Fibroblast of the aortic adventitia (primary cell): ENCODE measurements at regions not wholly inside any gene's neighbourhood (a gene's known extent, or its start where the extent isn't known, plus 50 kb on each side); places are given as distances from the start of the nearest gene placed in this dataset.

Experiments
- DNase-seq: peaks from one replicate; pipeline ENCODE4 v3.0.0-alpha.2; 2010; ENCODE audit warnings: low read depth
- H3K4me3 ChIP-seq: 2 replicates; pipeline ENCODE4 v1.5.1; 2011; ENCODE audit warnings: low read depth, mild to moderate bottlenecking, control low read depth, low read length, moderate library complexity
- TF ChIP-seq, protein P1 (sequence below): IDR thresholded peaks from 2 replicates; pipeline ENCODE4 v1.5.1; 2011; ENCODE audit warnings: mild to moderate bottlenecking, low read length, control low read depth, inconsistent platforms; ENCODE audit not compliant: insufficient read depth

DNA sequence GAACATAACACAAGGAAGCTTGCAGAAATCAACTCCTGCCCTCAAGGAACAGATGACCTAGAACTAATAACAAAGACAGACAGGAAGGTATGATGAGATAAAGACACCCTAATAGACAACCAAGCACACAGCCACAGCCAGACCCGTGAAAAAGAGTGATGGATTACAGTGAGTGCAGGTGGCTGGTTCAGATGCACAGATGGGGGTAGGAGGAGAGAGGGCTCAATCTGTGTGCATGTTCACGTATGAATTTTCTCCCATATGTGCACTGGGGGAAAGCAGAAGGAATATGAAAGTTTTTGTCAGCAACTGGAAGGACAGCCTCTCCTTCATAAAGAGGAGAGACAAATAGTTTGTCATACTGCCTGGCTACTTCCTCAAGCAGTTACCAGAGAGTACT, 367.1 kb downstream of the PBX1 start:
- TF ChIP-seq, protein P1, sequence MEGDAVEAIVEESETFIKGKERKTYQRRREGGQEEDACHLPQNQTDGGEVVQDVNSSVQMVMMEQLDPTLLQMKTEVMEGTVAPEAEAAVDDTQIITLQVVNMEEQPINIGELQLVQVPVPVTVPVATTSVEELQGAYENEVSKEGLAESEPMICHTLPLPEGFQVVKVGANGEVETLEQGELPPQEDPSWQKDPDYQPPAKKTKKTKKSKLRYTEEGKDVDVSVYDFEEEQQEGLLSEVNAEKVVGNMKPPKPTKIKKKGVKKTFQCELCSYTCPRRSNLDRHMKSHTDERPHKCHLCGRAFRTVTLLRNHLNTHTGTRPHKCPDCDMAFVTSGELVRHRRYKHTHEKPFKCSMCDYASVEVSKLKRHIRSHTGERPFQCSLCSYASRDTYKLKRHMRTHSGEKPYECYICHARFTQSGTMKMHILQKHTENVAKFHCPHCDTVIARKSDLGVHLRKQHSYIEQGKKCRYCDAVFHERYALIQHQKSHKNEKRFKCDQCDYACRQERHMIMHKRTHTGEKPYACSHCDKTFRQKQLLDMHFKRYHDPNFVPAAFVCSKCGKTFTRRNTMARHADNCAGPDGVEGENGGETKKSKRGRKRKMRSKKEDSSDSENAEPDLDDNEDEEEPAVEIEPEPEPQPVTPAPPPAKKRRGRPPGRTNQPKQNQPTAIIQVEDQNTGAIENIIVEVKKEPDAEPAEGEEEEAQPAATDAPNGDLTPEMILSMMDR: no peak
- H3K4me3 ChIP-seq: no peak overlapping the region
- DNase-seq: no peak

DNA sequence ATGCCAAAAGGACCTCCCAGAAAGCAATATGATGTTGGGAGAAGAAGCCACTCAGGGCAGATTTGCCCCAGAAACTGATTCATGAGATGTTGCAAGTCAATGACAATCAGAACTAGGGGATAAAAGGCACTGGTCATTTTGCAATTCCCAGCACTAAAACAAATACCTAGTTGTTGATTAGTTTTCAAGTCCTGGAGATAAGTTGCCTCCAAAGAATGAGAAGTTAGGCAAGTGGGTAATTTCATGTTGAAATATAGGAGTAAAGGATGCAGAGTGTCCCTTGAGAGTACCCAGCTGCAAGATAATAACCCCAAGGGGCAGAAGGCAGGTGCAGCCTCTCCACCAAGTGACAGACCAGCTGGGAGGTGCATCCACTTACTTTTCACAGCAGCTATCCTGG, 363.6 kb downstream of the PBX1 start:
- TF ChIP-seq, protein P1: no peak
- no peak overlapping the region for H3K4me3 ChIP-seq
- DNase-seq: peak; percentile 8

DNA sequence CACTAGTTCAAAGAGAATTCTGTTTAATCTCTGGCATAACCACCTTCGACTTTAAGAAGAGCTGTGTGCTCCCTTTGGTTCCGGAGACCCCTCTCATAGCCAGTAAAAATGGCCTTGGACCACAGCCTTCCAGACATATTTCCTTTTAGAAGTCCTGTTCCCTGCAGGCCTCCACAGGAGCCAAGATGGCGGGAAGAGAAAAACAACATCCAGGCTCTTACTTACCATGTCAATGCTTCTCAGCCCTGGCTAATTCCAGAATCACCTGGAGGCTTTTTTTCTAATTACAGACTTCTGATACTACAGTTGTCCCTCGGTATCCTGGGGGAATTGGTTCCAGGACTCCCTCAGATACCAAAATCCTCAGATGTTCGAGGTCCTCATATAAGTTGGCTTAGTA, 362.5 kb downstream of the PBX1 start:
- no peak for DNase-seq
- no peak overlapping the region for H3K4me3 ChIP-seq
- TF ChIP-seq, protein P1: no peak

DNA sequence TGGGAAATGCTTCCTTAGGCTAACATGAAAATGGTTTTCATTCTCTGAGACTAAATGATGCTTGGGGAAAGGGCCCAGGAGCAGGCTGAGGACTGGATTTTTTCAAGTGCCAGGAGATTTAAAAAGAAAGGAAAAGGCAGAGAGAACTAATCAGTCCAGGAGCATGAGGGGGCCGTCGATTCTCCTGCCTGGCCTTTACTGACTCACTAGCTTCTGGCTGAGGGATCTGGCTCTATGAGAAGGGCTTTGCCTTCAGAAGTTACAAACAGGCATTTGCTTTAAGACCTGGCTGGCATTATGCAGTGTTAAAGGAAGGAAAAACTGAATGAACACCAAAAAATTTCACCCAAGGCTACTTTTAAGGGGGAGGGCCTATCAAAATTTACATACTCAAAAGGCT, 359.2 kb downstream of the PBX1 start:
- TF ChIP-seq, protein P1: no peak
- peak; percentile 32 for DNase-seq
- H3K4me3 ChIP-seq: no peak overlapping the region

DNA sequence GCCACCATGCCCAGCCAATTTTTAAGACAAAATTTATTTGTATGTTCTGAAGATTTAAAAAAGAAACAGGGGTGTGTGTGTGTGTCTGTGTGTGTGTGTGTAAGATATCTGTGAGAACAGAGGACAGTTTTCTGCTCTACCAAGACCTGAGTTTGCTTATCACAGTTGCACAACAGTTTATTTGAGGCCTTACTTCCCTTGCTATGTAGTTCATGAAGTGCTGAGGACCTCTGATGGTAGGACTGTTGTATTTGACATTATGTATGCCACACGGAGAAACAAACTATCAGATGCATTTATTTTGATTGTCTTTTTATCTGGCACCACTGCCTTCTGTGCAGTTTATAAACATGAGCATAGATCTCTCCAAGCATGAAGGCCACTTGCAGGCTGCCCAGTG, 355.2 kb downstream of the PBX1 start:
- TF ChIP-seq, protein P1: peak; percentile 52
- peak; percentile 82 for DNase-seq
- H3K4me3 ChIP-seq: no peak overlapping the region

DNA sequence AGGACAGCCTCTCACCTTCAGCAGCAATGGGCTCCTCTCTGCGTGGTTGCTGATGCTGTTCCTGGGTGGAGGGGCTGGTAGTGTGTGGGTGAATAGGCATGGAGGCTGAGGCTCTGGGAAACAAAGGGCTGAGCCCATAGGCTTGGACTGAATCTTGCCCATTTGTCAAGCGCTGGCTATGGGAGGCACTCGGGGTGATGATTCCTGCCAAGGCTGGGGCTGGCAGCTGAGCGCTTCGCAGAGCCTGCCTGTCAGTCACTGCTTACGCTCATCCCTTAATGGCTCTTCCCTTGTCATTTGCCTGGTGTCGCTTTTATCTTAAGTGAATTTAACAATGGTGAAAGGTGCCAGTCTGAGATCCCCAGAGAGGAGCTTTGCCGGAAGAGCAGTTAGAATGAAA, 353.3 kb downstream of the PBX1 start:
- no peak overlapping the region for H3K4me3 ChIP-seq
- TF ChIP-seq, protein P1: no peak
- DNase-seq: no peak

DNA sequence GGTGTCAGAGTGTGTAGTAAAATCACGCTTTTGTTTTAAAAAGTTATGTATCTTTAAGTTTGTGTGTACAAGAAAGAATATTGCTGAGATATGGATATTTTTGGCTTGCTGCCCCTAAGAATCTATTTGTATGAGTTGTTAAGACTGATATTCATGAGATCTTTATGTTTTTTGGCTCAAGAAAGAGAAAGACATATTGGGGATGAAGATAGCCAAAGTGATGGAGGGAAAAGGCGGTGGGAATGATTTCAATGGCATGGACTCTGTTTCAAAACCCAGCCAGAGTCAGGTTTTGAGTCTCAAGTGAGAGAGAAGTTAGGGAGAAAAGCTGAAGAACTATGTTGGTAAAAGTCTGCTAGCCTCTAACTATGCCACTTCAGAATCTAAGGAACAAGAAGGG, 351.7 kb downstream of the PBX1 start:
- H3K4me3 ChIP-seq: no peak overlapping the region
- TF ChIP-seq, protein P1: no peak

More for the DNA sequence above, 351.7 kb downstream of the PBX1 start:
- no peak for DNase-seq
